ENCODE measurements at regions not wholly inside any gene's neighbourhood (a gene's known extent, or its start where the extent isn't known, plus 50 kb on each side); places are given as distances from the start of the nearest gene placed in this dataset.

DNA sequence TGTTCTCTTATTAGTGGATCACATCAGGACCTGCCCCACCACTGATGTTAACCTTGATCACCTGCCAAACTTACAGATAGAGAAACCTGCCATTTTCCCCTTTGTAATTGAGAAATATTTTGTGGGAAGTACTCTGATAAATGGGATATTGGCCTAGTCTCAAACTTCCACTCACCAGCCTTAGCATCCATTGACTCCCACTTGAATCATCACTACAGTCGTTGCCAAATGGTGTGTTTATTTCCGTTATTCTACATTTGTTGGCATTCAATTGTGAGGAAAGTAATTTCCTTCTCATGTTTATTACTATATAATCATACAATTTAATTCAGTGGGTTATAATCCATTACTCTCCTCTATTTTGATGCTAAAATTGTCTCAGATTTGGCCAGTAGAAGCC, 156.4 kb upstream of the CXCL13 start:
- TF ChIP-seq CHD2 (IDR thresholded peaks at IDR 0.05; ENCODE audit: low read length, partially characterized antibody) (no peak), FOSL2 (IDR thresholded peaks at IDR 0.05) (no peak), FOSL2 (CRISPR knock-in tag; IDR thresholded peaks at IDR 0.05) (no peak), CTCF (IDR thresholded peaks at IDR 0.05) (no peak), JUN (IDR thresholded peaks at IDR 0.05) (no peak), BHLHE40 (IDR thresholded peaks at IDR 0.05; ENCODE audit: low read depth, low read length) (no peak), TFCP2L1 (CRISPR knock-in tag; IDR thresholded peaks at IDR 0.05) (no peak), HDAC2 (IDR thresholded peaks at IDR 0.05) (no peak), POLR2A (IDR thresholded peaks at IDR 0.05; ENCODE audit: low read length) (no peak)
